Activated CD4-positive, alpha-beta T cell treated with anti-CD3 and anti-CD28 coated beads, Interleukin-2, amount 50 U/mL, for 4 hours (primary cell): ENCODE measurements at regions not wholly inside any gene's neighbourhood (a gene's known extent, or its start where the extent isn't known, plus 50 kb on each side); places are given as distances from the start of the nearest gene placed in this dataset.
"Not testable (repeated sequence)": the region's sequence is repeated elsewhere in the genome, so short reads cannot be mapped to it uniquely, and the experiment has no call there.

Experiments
- DNase-seq, 2 experiments: peaks; one replicate each; pipeline ENCODE4 v3.0.0-alpha.2; 2020

DNA sequence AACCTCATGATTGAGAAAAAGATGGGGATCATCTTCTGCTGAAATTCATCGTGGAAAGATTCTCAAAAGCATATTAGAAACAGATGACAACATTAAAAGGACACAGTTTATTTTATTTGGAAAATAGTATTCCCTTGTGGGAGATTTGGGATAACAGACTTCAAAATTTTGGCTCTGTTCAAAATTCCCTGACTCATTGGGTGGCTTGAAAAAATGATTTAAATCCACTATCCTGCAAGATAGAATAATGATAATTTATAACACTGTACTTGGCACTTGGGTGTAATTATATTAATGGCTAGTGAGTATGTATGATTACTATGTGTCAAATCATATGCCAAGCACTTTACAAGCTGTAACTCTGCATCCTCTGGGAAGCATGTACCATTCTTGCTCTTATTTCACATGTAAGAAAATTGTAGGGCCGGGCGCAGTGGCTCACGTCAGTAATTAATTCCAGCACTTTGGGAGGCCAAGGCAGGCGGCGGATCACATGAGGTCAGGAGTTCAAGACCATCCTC, 128.8 kb downstream of the LMNTD1 start:
- DNase-seq, result no peak

DNA sequence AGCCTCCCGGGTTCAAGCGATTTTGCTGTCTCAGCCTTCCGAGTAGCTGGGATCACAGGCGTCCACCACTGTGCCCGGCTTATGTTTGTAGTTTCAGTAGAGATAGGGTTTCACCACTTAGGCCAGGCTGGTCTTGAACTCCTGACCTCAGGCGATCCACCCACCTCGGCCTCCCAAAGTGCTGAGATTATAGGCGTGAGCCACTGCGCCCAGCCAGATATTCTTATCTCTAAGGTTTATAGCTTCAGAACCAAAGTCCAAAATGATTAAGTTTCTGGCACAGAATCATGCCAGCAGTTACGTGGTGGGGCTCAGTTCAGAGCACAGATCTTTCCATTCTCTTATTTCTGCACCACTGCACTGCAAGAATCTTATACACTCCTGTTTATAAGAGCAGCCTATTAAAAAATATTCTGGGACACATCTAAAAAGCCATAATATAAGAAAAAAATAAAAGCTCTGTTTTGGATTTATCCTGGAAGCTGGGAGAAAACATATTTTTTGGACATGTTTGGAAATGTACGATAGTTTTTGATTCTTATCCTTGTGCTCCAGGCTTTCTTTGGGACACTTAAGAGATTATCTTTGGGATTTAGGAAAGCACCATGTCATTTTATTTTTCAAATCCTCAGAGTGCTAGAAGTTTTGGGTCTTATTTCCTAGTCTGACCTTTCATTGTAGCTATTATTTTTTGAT, 129.6 kb downstream of the LMNTD1 start:
- no peak for DNase-seq

DNA sequence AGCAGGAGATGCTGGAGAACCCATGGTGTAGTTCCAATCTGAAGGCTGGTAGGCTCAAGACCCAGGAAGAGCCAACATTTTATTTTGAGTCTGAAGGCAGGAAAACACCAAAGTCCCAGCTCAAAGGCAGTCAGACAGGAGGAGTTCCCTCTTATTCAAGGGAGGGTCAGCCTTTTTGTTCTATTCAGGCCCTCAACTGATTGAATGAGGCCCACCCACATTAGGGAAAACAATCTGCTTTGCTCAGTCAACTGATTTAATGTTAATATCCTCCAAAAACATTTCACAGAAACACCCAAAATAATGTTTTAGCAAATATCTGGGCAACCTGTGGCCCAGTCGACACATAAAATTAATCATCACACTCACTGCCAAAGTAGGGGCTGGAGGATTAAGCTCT, 130.8 kb downstream of the LMNTD1 start:
- DNase-seq, result no peak

DNA sequence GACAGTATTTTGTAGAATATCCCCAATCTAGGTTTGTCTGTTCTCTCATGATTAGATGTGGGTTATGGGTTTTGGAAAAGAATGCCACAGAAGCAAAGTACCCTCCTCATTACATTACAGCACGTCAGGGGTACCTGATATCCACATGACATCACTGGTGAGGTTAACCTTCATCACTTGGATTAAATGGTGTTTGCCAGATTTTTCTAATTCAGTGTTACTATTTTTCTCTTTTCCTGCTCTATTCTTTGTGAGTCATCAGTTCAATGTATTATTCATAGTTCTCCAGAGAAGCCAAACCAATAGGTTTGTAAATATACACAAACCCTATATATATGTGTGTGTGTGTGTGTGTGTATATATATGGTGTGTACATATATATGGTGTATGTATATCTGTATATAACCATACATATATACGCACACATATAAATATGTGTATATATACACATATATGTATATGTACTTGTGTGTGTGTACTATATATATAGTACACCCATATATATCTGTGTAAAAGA, 131.4 kb downstream of the LMNTD1 start:
- DNase-seq, result no peak

DNA sequence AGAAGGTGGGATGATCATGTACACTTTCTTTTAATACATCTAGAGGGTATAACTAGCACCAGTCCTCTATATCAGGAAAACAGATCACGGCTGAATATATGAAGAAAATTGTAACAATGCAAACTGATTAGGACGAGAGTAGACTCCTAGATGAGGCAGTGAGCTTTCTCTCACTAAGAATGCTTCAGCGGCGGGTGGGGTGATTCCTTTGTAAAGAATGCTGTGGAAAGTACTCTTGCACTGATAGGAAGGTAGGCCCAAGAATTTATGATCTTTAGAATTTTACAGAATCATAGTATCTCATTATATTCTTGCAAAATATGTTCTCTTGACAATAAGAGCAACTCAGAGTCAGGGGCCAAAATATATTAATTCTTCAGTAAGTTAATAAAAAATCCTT, 133.0 kb downstream of the LMNTD1 start:
- DNase-seq, result no peak

DNA sequence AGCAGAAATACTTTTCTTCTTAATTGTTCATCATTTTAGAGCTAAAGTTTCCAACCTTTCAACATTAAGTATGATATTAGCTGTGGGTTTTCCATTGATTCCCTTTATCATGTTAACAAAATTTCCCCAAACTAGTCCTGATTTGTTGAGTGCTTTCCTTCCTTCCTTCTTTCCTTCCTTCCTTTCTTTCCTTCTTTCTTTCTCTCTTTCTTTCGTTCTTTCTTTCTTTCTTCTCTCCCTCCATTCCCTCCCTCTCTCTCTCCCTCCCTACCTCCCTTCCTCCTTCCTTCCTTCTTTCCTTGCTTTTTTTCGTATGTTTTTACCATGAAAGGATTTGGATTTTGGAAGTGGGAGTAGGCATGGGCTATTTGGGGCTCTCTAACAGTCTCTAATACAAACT, 133.5 kb downstream of the LMNTD1 start:
- DNase-seq, result no peak

DNA sequence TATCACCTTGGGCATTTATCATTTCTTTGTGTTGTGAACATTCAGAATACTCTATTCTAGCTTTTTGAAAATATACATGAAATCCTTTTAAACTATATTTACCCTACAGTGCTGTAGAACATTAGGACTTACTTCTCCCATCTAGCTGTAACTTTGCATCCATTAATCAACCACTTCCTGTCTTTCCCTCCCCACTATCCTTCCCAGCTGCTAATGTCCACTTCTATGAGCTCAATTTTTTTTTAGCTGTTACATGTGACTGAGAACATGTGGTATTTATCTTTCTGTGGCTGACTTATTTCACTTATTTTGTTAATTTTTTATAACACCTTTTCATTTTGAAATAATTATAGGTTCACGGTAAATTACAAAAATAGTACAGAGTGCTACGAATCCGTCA, 136.0 kb downstream of the LMNTD1 start:
- no peak for DNase-seq

DNA sequence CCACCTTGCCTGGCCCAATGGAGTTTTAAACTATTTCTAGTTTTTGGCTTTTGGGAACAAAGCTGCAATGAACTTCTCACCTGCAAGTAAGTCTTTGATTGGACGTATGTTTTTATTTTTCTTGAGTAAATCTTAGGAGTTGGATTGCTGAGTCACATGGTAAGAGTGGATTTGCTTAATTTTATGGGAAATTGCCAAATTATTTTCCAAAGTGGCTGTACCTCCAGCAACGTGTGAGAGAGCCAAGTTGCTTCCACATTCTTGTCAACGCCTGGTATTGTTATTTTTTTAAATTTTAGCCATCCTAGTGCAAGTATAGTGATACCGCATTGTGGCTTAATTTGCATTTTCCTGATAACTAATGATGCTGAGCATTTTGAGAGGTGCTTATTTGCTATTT, 136.6 kb downstream of the LMNTD1 start:
- DNase-seq, result no peak

DNA sequence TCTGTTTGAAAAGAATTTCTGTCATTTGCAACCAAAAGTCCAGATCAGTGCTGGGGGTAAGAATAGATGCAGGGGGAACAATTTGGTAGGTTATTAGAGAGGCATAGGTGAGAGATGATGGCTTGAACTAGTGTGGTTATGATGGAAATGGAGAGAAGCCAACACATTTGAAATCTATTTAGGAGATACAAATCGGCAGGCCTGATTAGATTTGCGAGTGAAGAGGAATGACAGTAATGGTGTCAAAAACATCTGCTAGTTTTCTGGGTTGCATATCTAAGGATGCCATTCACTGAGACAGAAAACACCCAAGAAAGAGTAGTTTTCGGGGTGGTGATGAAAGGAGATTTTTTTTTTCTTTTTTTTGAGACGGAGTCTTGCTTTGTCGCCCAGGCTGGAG, 138.1 kb downstream of the LMNTD1 start:
- no peak for DNase-seq

DNA sequence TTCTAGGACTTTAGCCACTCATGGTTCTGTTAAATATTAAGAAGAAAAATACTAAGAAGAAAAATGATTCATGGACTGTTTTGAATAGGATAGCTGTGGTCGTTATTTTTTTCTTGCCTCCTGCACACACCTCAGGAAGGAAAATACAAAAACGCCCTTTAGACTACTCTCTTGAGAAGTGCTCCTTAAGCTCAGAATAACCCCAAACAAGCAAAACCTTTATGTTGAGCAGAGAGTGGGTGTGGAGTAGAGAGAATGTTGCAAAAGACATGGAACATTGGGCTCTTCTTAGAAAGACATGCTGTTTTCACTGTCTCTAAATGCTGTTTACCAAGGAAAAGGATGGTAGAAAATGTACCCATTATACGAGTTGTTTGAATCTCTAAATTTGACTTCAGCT, 140.3 kb downstream of the LMNTD1 start:
- no peak for DNase-seq

DNA sequence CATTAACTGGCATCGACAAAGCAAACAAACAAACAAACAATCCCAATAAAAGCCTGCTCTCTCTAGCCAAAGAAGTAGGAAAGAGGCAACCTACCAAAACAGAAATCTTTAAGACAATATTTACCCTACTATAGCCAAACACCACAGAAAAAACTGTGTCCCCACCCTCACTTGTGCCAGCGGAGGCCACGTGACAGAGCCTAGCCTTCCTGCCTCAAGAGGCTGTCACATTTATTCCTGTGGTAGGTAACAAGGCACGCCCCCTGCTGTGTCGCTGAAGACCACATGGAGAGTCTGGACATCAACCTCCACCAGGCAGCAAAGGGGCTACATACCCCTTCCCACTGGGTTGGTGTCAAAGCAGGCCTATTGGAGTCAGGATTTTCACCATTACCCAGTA, 148.1 kb downstream of the LMNTD1 start:
- DNase-seq, result no peak

DNA sequence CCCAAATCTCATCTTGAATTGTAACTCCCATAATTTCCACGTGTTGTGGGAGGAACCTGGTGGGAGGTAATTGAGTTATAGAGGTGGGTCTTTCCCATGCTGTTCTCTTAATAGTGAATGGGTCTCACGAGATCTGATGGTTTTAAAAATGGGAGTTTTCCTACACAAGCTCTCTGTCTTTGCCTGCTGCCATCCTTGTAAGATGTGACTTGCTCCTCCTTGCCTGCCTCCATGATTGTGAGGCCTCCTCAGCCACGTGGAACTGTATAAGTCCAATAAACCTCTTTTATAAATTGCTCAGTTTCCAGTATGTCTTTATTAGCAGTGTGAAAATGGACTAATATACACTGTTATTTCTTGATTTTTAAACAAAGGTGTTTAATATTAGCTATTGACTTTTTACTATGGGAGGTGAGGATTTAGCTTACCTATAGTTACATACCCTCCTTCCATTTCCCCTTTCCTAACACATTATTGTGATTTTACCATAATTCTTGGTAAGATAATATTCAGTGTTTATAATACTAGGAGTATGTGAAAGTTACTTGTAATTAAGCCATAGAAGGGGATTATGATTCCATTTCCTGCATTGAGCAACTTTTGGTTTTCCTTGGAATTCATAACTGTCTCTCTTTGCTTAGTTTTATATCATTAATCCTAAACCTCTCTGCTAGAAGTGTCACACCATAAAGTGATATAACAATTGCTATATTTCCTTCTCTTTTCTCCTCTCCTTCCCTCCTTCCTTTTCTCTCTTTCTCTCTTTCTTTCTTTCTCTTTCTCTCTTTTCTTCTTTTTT, 151.0 kb upstream of the KRAS start:
- no peak for DNase-seq

DNA sequence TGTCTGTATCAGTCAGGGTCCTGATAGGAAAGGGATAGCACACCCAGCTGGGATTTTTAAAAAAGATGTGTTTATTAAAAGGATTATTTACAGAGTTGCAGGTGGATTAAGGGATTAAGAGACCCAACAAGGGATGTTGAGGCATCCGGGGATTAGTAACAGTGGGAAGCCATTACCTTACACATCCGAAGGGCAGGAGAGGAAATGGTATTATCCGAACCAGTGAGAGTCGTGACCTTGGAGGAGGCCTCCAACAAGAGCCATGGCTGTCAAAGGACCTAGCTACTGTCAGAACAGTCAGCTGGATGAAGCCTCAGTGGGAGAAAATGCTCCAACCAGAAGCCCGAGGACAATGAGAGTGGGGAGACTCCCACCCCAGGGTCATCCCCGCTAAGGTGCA, 146.3 kb upstream of the KRAS start:
- DNase-seq, result no peak

DNA sequence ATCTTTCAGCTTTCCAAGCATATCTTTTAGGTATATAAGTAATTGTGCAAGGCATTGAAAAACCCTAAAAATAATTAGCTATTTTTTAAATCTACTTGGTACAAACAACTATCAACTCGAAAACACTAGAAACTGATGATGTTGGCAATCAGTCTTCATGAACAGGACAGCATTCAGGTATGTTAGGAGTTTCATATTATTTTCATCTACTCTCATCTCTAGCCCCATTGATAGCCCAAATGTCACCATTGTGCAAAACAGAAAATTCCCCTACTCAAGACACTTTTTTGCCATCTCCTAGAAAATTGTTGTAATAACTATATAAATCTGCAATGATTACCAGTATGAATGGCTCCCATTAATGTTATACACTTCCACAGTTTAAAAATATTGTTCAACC, 144.5 kb upstream of the KRAS start:
- no peak for DNase-seq

DNA sequence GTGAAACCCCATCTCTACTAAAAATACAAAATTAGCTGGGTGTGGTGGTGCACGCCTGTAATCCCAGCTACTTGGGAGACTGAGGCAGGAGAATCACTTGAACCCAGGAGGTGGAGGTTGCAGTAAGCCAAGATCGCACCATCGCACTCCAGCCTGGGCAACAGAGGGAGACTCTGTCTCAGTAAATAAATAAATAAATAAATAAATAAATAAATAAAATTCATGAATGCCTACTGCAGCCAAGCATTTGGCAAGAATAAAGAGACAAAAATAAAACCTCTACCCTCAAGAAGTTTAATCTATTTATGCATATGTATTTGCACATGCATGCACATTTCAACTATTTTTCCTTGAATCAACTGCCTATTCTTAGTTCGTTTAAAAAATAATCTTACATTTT, 144.0 kb upstream of the KRAS start:
- DNase-seq, result not testable (repeated sequence)

DNA sequence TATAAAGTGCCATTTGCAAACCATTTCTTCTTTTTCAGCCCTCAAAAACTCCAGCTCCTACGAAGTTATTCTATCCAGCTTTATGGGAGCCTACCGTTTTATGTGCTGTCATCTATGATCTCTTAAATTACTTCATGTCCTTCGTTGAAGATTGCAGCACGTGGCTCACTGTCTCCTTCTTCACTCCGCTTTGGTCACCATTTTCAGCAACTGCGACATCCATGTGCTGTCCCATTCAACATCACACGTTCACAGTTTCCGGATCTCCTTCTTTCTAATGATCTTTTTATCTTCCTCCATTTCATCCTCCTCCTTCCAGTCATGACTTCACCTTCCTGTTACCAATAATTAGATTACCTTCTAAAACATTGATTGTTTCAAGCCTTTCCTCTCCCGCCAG, 143.3 kb upstream of the KRAS start:
- DNase-seq, result no peak

DNA sequence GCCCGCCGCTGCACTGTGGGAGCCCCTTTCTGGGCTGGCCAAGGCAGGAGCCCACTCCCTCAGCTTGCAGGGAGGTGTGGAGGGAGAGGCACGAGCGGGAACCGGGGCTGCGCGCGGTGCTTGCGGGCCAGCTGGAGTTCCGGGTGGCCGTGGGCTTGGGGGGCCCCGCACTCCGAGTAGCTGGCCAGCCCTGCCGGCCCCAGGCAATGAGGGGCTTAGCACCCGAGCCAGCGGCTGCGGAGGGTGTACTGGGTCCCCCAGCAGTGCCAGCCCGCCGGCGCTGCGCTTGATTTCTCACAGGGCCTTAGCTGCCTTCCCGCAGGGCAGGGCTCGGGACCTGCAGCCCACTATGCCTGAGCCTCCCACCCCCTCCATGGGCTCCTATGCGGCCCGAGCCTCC, 140.6 kb upstream of the KRAS start:
- DNase-seq, result not testable (repeated sequence)

DNA sequence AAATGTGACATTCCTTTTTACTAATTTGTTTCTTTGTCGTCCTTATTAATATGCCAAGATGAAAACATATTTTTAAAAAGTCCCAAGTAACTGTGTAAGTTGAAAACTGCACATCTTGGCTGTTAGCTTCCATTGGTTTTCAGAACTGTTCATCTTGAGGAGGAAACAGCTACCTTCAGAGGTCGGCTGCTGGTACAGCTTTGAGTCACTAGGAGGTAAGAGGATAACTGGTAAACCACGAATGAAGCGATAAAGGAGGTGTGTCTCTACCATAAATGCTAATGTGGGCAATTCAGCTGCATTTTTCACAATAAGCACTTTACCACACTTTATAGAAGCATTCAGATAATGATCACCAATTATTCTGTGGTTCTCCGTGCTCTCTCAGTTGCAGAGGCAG, 137.5 kb upstream of the KRAS start:
- peak in 1 of 2 experiments; percentile 11 for DNase-seq

DNA sequence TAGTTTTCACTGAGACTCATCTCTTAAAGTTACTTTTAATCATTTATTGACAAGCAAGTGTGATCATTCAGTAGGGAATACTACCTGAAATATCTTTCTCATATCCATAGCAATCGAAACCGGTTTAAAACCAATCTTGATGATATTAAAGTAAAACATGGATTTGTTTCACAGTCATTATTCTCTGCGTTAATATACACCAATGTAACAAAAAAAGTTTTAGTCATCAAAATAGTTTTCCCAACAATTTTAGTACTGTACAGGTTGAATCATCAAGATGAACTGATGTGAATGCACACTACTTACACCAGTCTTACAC, 137.0 kb upstream of the KRAS start:
- DNase-seq, result no peak

DNA sequence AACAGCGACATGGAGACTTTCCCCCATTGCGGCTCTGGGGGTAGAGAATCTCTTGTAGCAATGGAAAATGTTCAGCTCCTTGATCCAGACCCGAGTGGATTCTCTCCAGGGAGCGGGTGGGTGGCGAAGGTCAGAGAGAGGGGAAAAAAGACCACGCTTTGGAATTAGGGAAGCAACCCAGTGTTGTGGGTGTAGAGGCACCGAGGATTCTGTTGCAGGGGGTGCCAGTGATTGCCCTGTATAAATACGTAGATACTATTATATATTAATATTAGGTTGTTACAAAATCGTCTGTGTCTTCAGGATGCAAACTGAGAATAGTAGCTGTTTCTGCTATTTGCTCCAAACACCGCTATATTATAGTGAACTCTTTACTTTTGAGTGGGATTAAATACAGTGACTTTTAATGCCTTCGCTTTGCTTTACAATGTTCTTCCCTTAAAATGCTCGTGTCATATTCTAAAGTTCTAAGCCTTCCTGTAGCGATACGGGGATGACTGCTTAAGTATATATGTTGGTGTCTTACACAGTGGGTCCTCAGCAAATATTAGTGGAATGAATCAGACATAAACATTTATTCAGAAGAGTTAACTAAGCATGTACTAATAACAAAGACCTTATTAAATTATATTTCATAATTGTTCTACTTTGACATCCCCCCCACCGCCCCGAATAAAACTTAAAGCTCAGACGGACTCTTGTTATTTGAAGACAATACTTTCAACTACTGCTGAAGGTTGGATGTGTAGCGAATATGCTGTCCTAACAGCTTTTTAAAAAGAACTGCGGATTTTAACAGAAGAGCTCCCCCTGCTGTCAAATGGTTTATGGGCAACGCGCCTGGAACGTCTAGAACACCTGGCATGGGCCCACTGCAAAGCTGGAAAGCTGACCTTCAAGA, 136.4 kb upstream of the KRAS start:
- DNase-seq, result peak; percentile 70 to 72

DNA sequence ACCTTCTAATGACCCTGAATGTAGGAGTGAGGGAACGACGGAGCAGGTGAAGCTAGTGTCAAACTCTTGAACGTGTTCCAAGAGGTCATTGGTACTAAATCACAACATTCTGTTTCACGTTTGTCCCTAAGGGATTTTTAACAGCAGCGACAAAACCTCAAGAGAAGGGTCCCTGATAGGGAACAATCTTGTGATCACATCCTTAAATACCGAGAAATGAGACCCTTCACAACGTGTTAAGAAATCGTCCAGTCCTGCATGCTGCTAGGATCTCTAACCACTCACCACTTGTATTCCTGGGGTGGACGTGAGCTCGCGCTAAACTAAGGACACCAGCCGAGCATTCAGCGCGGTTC, 134.1 kb upstream of the KRAS start:
- no peak for DNase-seq

DNA sequence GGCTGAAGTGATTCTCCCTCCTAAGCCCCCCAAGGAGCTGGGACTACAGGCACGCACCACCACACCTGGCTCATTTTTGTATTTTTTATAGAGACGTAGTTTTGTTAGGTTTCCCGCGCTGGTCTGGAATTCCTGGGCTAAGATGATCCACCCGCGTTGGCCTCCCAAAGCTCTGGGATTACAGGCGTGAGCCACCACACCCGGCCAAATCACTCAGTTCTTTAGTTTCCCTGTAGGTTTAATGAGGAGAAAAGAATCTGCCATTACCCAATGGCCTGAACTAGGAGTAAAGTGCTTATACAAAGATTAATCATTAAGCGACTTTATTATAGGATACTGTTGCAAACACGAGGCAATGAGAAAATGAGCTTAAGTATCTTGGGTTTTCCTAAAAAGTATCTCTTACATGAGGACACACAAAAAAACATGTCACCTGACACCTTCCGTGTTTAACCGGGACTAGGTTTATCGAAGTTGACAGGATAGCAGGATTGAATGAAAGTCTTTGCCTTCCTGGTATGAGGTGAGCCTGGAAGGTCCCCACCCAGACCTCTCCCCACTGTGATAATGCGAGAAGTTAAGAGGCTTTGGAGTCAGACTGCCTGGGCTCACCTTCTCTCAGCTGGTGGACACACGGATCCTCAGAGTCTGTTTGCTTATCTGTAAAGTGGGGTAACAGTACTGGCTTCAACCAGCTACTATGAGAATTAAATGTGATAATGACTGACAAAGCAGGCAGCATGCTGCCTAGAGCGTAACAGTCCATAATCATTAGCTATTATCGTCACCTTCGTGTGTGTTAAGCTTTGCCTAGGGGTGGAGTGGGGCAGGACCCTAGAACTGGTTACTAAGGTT, 133.5 kb upstream of the KRAS start:
- no peak for DNase-seq
